ENCODE measurements at regions not wholly inside any gene's neighbourhood (a gene's known extent, or its start where the extent isn't known, plus 50 kb on each side); places are given as distances from the start of the nearest gene placed in this dataset.
"Not testable (repeated sequence)": the region's sequence is repeated elsewhere in the genome, so short reads cannot be mapped to it uniquely, and the experiment has no call there.

- no peak for DNase-seq
Observed at GRCh38 chr3:28039829-28040228, 201.6 kb upstream of the CMC1 start.

- no peak for DNase-seq
Observed at GRCh38 chr3:28042095-28042635, 199.3 kb upstream of the CMC1 start.

GRCh38 chr3:28042707-28043106 is 198.7 kb upstream of the CMC1 start:
- no peak for DNase-seq

- no peak for DNase-seq
Observed at GRCh38 chr3:28050120-28050519, 191.3 kb upstream of the CMC1 start.

GRCh38 chr3:28050885-28051284 is 190.5 kb upstream of the CMC1 start:
- DNase-seq: no peak

GRCh38 chr3:28053759-28054158 is 187.7 kb upstream of the CMC1 start:
- DNase-seq: no peak

- DNase-seq: no peak
Observed at GRCh38 chr3:28056806-28057205, 184.6 kb upstream of the CMC1 start.

GRCh38 chr3:28057539-28057938 is 183.9 kb upstream of the CMC1 start:
- no peak for DNase-seq

- not testable (repeated sequence) for DNase-seq
Observed at GRCh38 chr3:28059199-28059598, 182.2 kb upstream of the CMC1 start.

- DNase-seq: no peak
Observed at GRCh38 chr3:28066020-28066419, 175.4 kb upstream of the CMC1 start.

- DNase-seq: no peak
Observed at GRCh38 chr3:28067014-28067413, 174.4 kb upstream of the CMC1 start.

- no peak for DNase-seq
Observed at GRCh38 chr3:28068342-28068741, 173.1 kb upstream of the CMC1 start.

GRCh38 chr3:28069438-28069837 is 172.0 kb upstream of the CMC1 start:
- no peak for DNase-seq

- no peak for DNase-seq
Observed at GRCh38 chr3:28076246-28076645, 165.2 kb upstream of the CMC1 start.

GRCh38 chr3:28077572-28077971 is 163.8 kb upstream of the CMC1 start:
- no peak for DNase-seq

GRCh38 chr3:28078536-28078935 is 162.9 kb upstream of the CMC1 start:
- no peak for DNase-seq

- no peak for DNase-seq
Observed at GRCh38 chr3:28080716-28081115, 160.7 kb upstream of the CMC1 start.

GRCh38 chr3:28081533-28081947 is 159.9 kb upstream of the CMC1 start:
- no peak for DNase-seq

- no peak for DNase-seq
Observed at GRCh38 chr3:28087591-28087990, 153.8 kb upstream of the CMC1 start.

- no peak for DNase-seq
Observed at GRCh38 chr3:28088811-28089526, 152.4 kb upstream of the CMC1 start.

- DNase-seq: no peak
Observed at GRCh38 chr3:28089527-28089897, 151.9 kb upstream of the CMC1 start.

GRCh38 chr3:28099296-28099695 is 142.1 kb upstream of the CMC1 start:
- no peak for DNase-seq

- DNase-seq: no peak
Observed at GRCh38 chr3:28101705-28102104, 139.7 kb upstream of the CMC1 start.

- DNase-seq: no peak
Observed at GRCh38 chr3:28103861-28104260, 137.6 kb upstream of the CMC1 start.

GRCh38 chr3:28104896-28105534 is 136.4 kb upstream of the CMC1 start:
- DNase-seq: no peak

Measured in NCI-H774 (cell line).